Ishikawa (cell line): ENCODE measurements at regions not wholly inside any gene's neighbourhood (a gene's known extent, or its start where the extent isn't known, plus 50 kb on each side); places are given as distances from the start of the nearest gene placed in this dataset.

ENCODE experiments used
- CEBPB ChIP-seq: IDR thresholded peaks from 2 replicates; pipeline ENCODE4 v1.6.1; 2012
- CREB1 ChIP-seq: IDR thresholded peaks from 2 replicates; pipeline ENCODE4 v1.6.1; 2012; ENCODE audit warnings: low read depth
- EP300 ChIP-seq: IDR thresholded peaks from 2 replicates; pipeline ENCODE4 v1.6.1; 2012; ENCODE audit warnings: borderline replicate concordance
- RAD21 ChIP-seq: IDR thresholded peaks from 2 replicates; pipeline ENCODE4 v1.6.1; 2012; ENCODE audit warnings: low read depth
- TAF1 ChIP-seq: IDR thresholded peaks from 2 replicates; pipeline ENCODE4 v1.6.1; 2012; ENCODE audit warnings: low read depth, mild to moderate bottlenecking
- TEAD4 ChIP-seq: IDR thresholded peaks from 2 replicates; pipeline ENCODE4 v1.6.1; 2012
- ZBTB7A ChIP-seq: IDR thresholded peaks from 2 replicates; pipeline ENCODE4 v1.6.1; 2012; ENCODE audit warnings: low read depth
- TF ChIP-seq, protein P1 (sequence below): IDR thresholded peaks from 2 replicates; pipeline ENCODE4 v1.6.1; 2012
- TF ChIP-seq, protein P2 (sequence below): IDR thresholded peaks from 2 replicates; pipeline ENCODE4 v1.6.1; 2012
- TF ChIP-seq, protein P3 (sequence below): IDR thresholded peaks from 2 replicates; pipeline ENCODE4 v1.6.1; 2012; ENCODE audit warnings: low read depth, mild to moderate bottlenecking

DNA sequence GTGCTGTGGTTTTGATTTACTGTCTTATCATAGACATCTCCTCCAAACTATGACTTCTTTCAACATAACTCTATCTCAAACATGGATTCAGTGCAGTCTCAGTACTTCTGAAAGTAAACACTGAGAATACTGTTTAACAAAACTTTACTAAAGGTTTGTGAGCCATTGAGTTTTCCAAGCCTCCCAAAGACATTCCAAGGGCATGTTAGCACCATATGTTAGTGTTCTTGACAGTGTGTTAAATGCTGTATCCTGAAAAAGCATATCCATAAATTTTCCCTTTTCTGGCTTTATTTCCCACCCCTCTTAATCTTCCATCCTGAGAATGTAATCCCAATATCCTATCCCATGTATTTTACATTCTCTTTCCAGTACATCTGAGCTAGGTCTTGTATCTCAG, 446.8 kb upstream of the CXADR start:
- TF ChIP-seq CEBPB (no peak), TAF1 (no peak), CREB1 (no peak), EP300 (no peak), RAD21 (no peak), TEAD4 (no peak), ZBTB7A (no peak)
- TF ChIP-seq, protein P1, sequence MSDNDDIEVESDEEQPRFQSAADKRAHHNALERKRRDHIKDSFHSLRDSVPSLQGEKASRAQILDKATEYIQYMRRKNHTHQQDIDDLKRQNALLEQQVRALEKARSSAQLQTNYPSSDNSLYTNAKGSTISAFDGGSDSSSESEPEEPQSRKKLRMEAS, result no peak
- TF ChIP-seq, protein P2, sequence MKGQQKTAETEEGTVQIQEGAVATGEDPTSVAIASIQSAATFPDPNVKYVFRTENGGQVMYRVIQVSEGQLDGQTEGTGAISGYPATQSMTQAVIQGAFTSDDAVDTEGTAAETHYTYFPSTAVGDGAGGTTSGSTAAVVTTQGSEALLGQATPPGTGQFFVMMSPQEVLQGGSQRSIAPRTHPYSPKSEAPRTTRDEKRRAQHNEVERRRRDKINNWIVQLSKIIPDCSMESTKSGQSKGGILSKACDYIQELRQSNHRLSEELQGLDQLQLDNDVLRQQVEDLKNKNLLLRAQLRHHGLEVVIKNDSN, result no peak
- TF ChIP-seq, protein P3, sequence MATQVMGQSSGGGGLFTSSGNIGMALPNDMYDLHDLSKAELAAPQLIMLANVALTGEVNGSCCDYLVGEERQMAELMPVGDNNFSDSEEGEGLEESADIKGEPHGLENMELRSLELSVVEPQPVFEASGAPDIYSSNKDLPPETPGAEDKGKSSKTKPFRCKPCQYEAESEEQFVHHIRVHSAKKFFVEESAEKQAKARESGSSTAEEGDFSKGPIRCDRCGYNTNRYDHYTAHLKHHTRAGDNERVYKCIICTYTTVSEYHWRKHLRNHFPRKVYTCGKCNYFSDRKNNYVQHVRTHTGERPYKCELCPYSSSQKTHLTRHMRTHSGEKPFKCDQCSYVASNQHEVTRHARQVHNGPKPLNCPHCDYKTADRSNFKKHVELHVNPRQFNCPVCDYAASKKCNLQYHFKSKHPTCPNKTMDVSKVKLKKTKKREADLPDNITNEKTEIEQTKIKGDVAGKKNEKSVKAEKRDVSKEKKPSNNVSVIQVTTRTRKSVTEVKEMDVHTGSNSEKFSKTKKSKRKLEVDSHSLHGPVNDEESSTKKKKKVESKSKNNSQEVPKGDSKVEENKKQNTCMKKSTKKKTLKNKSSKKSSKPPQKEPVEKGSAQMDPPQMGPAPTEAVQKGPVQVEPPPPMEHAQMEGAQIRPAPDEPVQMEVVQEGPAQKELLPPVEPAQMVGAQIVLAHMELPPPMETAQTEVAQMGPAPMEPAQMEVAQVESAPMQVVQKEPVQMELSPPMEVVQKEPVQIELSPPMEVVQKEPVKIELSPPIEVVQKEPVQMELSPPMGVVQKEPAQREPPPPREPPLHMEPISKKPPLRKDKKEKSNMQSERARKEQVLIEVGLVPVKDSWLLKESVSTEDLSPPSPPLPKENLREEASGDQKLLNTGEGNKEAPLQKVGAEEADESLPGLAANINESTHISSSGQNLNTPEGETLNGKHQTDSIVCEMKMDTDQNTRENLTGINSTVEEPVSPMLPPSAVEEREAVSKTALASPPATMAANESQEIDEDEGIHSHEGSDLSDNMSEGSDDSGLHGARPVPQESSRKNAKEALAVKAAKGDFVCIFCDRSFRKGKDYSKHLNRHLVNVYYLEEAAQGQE, result no peak
